SK-N-SH treated with all-trans-retinoic acid at 6 μM for 48 hours (cell line): ENCODE measurements at regions not wholly inside any gene's neighbourhood (a gene's known extent, or its start where the extent isn't known, plus 50 kb on each side); places are given as distances from the start of the nearest gene placed in this dataset.

Experiments used
- ATAC-seq: fragments of 200-7000 bp; cut with Tn5 transposase; 3 replicates; pipeline ENCODE4 v1.9.1; 2020; ENCODE audit warnings: mild to moderate bottlenecking, moderate library complexity
- ARNTL ChIP-seq: fragments of 450-650 bp; formaldehyde crosslinking; IDR thresholded peaks from 2 replicates; pipeline ENCODE4 v1.5.0; 2020; ENCODE audit warnings: low read depth, mild to moderate bottlenecking, moderate library complexity, borderline replicate concordance
- BACH2 ChIP-seq: fragments of 250-450 bp; sonication (Bioruptor Pico); IDR thresholded peaks from 2 replicates; pipeline ENCODE4 v1.9.0; 2021; ENCODE audit warnings: mild to moderate bottlenecking, borderline replicate concordance
- CSDC2 ChIP-seq: fragments of 250-450 bp; sonication (Bioruptor Pico); IDR thresholded peaks from 2 replicates; pipeline ENCODE4 v1.5.0; 2020; ENCODE audit warnings: mild to moderate bottlenecking, moderate library complexity
- ESRRG ChIP-seq: fragments of 250-450 bp; sonication (Bioruptor Pico); IDR thresholded peaks from 2 replicates; pipeline ENCODE4 v1.6.1; 2021; ENCODE audit warnings: mild to moderate bottlenecking
- GLIS3 ChIP-seq: fragments of 250-450 bp; sonication (Bioruptor Pico); IDR thresholded peaks from 2 replicates; pipeline ENCODE4 v1.5.0; 2020; ENCODE audit warnings: mild to moderate bottlenecking, moderate library complexity
- ISL1 ChIP-seq: fragments of 250-450 bp; sonication (Bioruptor Pico); IDR thresholded peaks from 2 replicates; pipeline ENCODE4 v2.1.2; 2022; ENCODE audit warnings: mild to moderate bottlenecking, moderate library complexity
- OSR1 ChIP-seq: fragments of 250-450 bp; sonication (Bioruptor Pico); IDR thresholded peaks from 2 replicates; pipeline ENCODE4 v1.8.0; 2022; ENCODE audit warnings: moderate library complexity, mild to moderate bottlenecking, inconsistent platforms
- RARB ChIP-seq: fragments of 250-450 bp; sonication (Bioruptor Pico); IDR thresholded peaks from 2 replicates; pipeline ENCODE4 v1.8.0; 2021; ENCODE audit warnings: mild to moderate bottlenecking, moderate library complexity
- SNAI2 ChIP-seq: fragments of 250-450 bp; sonication (Bioruptor Pico); IDR thresholded peaks from 2 replicates; pipeline ENCODE4 v1.5.0; 2020; ENCODE audit warnings: mild to moderate bottlenecking, moderate library complexity
- TCF4 ChIP-seq: fragments of 250-450 bp; sonication (Bioruptor Pico); IDR thresholded peaks from 2 replicates; pipeline ENCODE4 v1.8.0; 2021; ENCODE audit warnings: mild to moderate bottlenecking, moderate library complexity, borderline replicate concordance
- TOX ChIP-seq: fragments of 250-450 bp; sonication (Bioruptor Pico); IDR thresholded peaks from 2 replicates; pipeline ENCODE4 v1.8.0; 2021; ENCODE audit warnings: mild to moderate bottlenecking, moderate library complexity, borderline replicate concordance
- ZC3H10 ChIP-seq: fragments of 250-450 bp; sonication (Bioruptor Pico); IDR thresholded peaks from 2 replicates; pipeline ENCODE4 v1.5.1; 2021; ENCODE audit warnings: mild to moderate bottlenecking, moderate library complexity
- ZFP30 ChIP-seq: fragments of 450-650 bp; formaldehyde crosslinking; IDR thresholded peaks from 2 replicates; pipeline ENCODE4 v1.5.0; 2022; ENCODE audit warnings: mild to moderate bottlenecking, moderate library complexity
- ZNF565 ChIP-seq: fragments of 450-650 bp; formaldehyde crosslinking; conservative IDR thresholded peaks from 2 replicates; pipeline ENCODE4 v1.5.0; 2020; ENCODE audit warnings: low read depth, mild to moderate bottlenecking, moderate library complexity
- ZNF70 ChIP-seq: fragments of 450-650 bp; formaldehyde crosslinking; IDR thresholded peaks from 2 replicates; pipeline ENCODE4 v1.5.0; 2020; ENCODE audit warnings: mild to moderate bottlenecking, moderate library complexity
- ZNF8 ChIP-seq: fragments of 450-650 bp; formaldehyde crosslinking; IDR thresholded peaks from 2 replicates; pipeline ENCODE4 v1.5.0; 2020; ENCODE audit warnings: mild to moderate bottlenecking, moderate library complexity
- TF ChIP-seq, protein P1 (sequence below): fragments of 250-450 bp; sonication (Bioruptor Pico); IDR thresholded peaks from 2 replicates; pipeline ENCODE4 v1.8.0; 2021; ENCODE audit warnings: low read depth, mild to moderate bottlenecking, moderate library complexity, borderline replicate concordance
- TF ChIP-seq, protein P2 (sequence below): fragments of 250-450 bp; sonication (Bioruptor Pico); IDR thresholded peaks from 2 replicates; pipeline ENCODE4 v1.5.0; 2020; ENCODE audit warnings: mild to moderate bottlenecking, moderate library complexity
- TF ChIP-seq, protein P3 (sequence below): fragments of 250-450 bp; sonication (Bioruptor Pico); IDR thresholded peaks from 2 replicates; pipeline ENCODE4 v1.8.0; 2020; ENCODE audit warnings: mild to moderate bottlenecking, moderate library complexity, borderline replicate concordance
- TF ChIP-seq, protein P4 (sequence below): fragments of 250-450 bp; sonication (Bioruptor Pico); IDR thresholded peaks from 2 replicates; pipeline ENCODE4 v1.5.1; 2020; ENCODE audit warnings: low read depth, mild to moderate bottlenecking, moderate library complexity
- TF ChIP-seq, protein P5 (sequence below): fragments of 250-450 bp; sonication (Bioruptor Pico); IDR thresholded peaks from 2 replicates; pipeline ENCODE4 v1.5.1; 2021; ENCODE audit warnings: mild to moderate bottlenecking, moderate library complexity

DNA sequence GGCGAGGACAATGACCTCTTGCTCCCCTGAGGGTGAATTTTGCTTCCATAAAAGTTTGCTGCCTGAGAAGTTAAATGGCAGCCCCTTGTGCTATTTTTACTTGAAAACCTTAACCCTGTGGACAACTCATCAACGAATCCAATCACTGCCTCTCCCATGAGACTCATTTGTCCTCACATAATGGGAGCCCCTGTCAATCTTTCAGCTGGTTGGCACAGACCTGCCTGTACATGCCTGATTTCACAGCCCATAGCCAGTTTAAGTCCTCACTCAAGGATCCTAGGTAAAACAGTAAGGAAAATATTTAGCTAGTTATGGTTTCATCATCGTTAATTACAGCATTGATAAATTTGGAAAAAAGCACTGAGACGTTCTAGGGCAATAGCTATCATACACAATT is 207.4 kb downstream of the NHLRC3 start:
- TF ChIP-seq ZNF70 (CRISPR knock-in tag) (no peak), CSDC2 (CRISPR knock-in tag) (no peak), ISL1 (CRISPR knock-in tag) (no peak), BACH2 (no peak), TCF4 (CRISPR knock-in tag) (no peak)
- TF ChIP-seq, protein P1, sequence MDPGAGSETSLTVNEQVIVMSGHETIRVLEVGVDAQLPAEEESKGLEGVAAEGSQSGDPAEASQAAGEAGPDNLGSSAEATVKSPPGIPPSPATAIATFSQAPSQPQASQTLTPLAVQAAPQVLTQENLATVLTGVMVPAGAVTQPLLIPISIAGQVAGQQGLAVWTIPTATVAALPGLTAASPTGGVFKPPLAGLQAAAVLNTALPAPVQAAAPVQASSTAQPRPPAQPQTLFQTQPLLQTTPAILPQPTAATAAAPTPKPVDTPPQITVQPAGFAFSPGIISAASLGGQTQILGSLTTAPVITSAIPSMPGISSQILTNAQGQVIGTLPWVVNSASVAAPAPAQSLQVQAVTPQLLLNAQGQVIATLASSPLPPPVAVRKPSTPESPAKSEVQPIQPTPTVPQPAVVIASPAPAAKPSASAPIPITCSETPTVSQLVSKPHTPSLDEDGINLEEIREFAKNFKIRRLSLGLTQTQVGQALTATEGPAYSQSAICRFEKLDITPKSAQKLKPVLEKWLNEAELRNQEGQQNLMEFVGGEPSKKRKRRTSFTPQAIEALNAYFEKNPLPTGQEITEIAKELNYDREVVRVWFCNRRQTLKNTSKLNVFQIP = no peak
- TF ChIP-seq, protein P2, sequence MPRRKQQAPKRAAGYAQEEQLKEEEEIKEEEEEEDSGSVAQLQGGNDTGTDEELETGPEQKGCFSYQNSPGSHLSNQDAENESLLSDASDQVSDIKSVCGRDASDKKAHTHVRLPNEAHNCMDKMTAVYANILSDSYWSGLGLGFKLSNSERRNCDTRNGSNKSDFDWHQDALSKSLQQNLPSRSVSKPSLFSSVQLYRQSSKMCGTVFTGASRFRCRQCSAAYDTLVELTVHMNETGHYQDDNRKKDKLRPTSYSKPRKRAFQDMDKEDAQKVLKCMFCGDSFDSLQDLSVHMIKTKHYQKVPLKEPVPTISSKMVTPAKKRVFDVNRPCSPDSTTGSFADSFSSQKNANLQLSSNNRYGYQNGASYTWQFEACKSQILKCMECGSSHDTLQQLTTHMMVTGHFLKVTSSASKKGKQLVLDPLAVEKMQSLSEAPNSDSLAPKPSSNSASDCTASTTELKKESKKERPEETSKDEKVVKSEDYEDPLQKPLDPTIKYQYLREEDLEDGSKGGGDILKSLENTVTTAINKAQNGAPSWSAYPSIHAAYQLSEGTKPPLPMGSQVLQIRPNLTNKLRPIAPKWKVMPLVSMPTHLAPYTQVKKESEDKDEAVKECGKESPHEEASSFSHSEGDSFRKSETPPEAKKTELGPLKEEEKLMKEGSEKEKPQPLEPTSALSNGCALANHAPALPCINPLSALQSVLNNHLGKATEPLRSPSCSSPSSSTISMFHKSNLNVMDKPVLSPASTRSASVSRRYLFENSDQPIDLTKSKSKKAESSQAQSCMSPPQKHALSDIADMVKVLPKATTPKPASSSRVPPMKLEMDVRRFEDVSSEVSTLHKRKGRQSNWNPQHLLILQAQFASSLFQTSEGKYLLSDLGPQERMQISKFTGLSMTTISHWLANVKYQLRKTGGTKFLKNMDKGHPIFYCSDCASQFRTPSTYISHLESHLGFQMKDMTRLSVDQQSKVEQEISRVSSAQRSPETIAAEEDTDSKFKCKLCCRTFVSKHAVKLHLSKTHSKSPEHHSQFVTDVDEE (CRISPR knock-in tag) = no peak
- no peak for ATAC-seq

DNA sequence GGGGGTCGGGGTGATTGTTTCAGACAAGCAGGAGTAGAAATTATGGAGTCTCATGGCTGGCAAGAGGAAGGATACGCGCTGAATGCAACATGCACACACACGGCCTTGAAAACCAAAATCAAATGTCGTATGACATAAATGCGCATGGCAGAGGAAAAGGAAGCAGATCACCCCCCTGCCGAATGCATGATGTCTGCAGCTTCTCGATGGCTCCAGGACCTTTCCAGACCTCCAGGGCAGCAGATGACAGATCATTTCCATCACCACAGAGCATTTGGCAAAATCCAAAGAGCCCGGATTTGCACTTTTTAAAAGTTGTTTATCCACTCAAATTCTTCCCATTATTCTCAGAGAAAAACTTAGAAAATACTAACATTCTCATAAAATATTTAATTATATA is 211.7 kb downstream of the NHLRC3 start:
- TF ChIP-seq, protein P3, sequence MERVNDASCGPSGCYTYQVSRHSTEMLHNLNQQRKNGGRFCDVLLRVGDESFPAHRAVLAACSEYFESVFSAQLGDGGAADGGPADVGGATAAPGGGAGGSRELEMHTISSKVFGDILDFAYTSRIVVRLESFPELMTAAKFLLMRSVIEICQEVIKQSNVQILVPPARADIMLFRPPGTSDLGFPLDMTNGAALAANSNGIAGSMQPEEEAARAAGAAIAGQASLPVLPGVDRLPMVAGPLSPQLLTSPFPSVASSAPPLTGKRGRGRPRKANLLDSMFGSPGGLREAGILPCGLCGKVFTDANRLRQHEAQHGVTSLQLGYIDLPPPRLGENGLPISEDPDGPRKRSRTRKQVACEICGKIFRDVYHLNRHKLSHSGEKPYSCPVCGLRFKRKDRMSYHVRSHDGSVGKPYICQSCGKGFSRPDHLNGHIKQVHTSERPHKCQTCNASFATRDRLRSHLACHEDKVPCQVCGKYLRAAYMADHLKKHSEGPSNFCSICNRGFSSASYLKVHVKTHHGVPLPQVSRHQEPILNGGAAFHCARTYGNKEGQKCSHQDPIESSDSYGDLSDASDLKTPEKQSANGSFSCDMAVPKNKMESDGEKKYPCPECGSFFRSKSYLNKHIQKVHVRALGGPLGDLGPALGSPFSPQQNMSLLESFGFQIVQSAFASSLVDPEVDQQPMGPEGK (CRISPR knock-in tag) = no peak
- TF ChIP-seq CSDC2 (CRISPR knock-in tag) = no peak
- TF ChIP-seq TCF4 (CRISPR knock-in tag) = no peak
- TF ChIP-seq OSR1 (CRISPR knock-in tag) = no peak
- TF ChIP-seq RARB = no peak
- no peak for ATAC-seq

DNA sequence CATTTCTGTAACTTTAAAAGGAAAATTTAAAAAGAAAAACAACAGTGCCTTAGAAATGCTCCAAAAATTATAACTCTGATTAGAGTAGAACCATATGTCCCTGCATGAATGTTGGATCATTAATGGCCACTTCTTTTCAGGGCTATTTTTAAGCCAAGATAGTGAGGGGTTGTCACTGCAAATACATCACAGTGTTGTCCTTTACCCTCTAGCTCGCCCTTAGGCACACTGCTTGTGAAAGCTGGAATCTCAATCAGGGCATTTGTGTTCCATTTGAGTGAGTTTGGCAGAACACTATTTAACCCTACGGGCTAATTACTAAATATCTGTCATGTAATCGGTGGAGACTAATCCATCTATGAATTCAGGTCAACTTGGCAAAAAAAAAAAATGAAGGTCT is 212.2 kb downstream of the NHLRC3 start:
- no peak for ATAC-seq
- TF ChIP-seq ZNF565 (no peak), ZFP30 (no peak), GLIS3 (CRISPR knock-in tag) (no peak), ISL1 (CRISPR knock-in tag) (no peak), OSR1 (CRISPR knock-in tag) (no peak), ESRRG (CRISPR knock-in tag) (no peak), ZNF70 (CRISPR knock-in tag) (no peak), SNAI2 (CRISPR knock-in tag) (no peak), TOX (no peak), ZC3H10 (CRISPR knock-in tag) (no peak), BACH2 (no peak), CSDC2 (CRISPR knock-in tag) (no peak), ZNF8 (no peak), TCF4 (CRISPR knock-in tag) (no peak), ARNTL (CRISPR knock-in tag) (no peak)
- TF ChIP-seq, protein P4, sequence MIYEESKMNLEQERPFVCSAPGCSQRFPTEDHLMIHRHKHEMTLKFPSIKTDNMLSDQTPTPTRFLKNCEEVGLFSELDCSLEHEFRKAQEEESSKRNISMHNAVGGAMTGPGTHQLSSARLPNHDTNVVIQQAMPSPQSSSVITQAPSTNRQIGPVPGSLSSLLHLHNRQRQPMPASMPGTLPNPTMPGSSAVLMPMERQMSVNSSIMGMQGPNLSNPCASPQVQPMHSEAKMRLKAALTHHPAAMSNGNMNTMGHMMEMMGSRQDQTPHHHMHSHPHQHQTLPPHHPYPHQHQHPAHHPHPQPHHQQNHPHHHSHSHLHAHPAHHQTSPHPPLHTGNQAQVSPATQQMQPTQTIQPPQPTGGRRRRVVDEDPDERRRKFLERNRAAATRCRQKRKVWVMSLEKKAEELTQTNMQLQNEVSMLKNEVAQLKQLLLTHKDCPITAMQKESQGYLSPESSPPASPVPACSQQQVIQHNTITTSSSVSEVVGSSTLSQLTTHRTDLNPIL (CRISPR knock-in tag) = no peak
- TF ChIP-seq, protein P2 (CRISPR knock-in tag) = no peak
- TF ChIP-seq, protein P5, sequence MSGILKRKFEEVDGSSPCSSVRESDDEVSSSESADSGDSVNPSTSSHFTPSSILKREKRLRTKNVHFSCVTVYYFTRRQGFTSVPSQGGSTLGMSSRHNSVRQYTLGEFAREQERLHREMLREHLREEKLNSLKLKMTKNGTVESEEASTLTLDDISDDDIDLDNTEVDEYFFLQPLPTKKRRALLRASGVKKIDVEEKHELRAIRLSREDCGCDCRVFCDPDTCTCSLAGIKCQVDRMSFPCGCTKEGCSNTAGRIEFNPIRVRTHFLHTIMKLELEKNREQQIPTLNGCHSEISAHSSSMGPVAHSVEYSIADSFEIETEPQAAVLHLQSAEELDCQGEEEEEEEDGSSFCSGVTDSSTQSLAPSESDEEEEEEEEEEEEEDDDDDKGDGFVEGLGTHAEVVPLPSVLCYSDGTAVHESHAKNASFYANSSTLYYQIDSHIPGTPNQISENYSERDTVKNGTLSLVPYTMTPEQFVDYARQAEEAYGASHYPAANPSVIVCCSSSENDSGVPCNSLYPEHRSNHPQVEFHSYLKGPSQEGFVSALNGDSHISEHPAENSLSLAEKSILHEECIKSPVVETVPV (CRISPR knock-in tag) = no peak
- TF ChIP-seq, protein P1 = no peak
- TF ChIP-seq, all 23 proteins: peak for 0
